Caki2 (cell line): ENCODE measurements at regions not wholly inside any gene's neighbourhood (a gene's known extent, or its start where the extent isn't known, plus 50 kb on each side); places are given as distances from the start of the nearest gene placed in this dataset.

Experiments used
- DNase-seq: peaks from one replicate; pipeline ENCODE4 v3.0.0-alpha.2; 2015; ENCODE audit warnings: low read depth
- in situ Hi-C: cut with HindIII; loops from 2 replicates; pipeline ENCODE4 v1.10.0; 2016; ENCODE audit warnings: low sequenced_read_pairs, low pct_unique_long_range_greater_than_20kb, mixed read lengths

- DNase-seq, result no peak
- in situ Hi-C loops, result no loop called here
Measured at GRCh38 chr18:43665105-43665788, 388.0 kb upstream of the SYT4 start.

GRCh38 chr18:43668866-43669265 is 391.6 kb upstream of the SYT4 start:
- in situ Hi-C loops, result no loop called here
- no peak for DNase-seq

- peak; percentile 48 for DNase-seq
- in situ Hi-C loops, result no loop called here
Measured at GRCh38 chr18:43671431-43671830, 394.1 kb upstream of the SYT4 start.

GRCh38 chr18:43680096-43680495 is 402.8 kb upstream of the SYT4 start:
- no peak for DNase-seq
- in situ Hi-C loops, result no loop called here

- no peak for DNase-seq
- in situ Hi-C loops, result no loop called here
Measured at GRCh38 chr18:43681661-43682060, 404.4 kb upstream of the SYT4 start.

- in situ Hi-C loops, result no loop called here
Measured at GRCh38 chr18:43682196-43682595, 404.9 kb upstream of the SYT4 start.

GRCh38 chr18:43686709-43687108 is 409.4 kb upstream of the SYT4 start:
- DNase-seq, result no peak
- in situ Hi-C loops, result no loop called here

More at GRCh38 chr18:43682196-43682595, 404.9 kb upstream of the SYT4 start:
- DNase-seq, result no peak

- DNase-seq, result no peak
- in situ Hi-C loops, result no loop called here
Measured at GRCh38 chr18:43692099-43692690, 414.9 kb upstream of the SYT4 start.

GRCh38 chr18:43702399-43702798 is 425.1 kb upstream of the SYT4 start:
- in situ Hi-C loops, result no loop called here
- DNase-seq, result no peak

GRCh38 chr18:43703050-43703449 is 425.8 kb upstream of the SYT4 start:
- in situ Hi-C loops, result no loop called here
- no peak for DNase-seq

- no peak for DNase-seq
- in situ Hi-C loops, result no loop called here
Measured at GRCh38 chr18:43705850-43706249, 428.6 kb upstream of the SYT4 start.

- in situ Hi-C loops, result no loop called here
- no peak for DNase-seq
Measured at GRCh38 chr18:43710135-43710534, 432.8 kb upstream of the SYT4 start.

- in situ Hi-C loops, result no loop called here
- DNase-seq, result no peak
Measured at GRCh38 chr18:43714343-43715010, 437.2 kb upstream of the SYT4 start.

GRCh38 chr18:43719267-43719795 is 442.0 kb upstream of the SYT4 start:
- in situ Hi-C loops, result no loop called here
- DNase-seq, result no peak

- DNase-seq, result no peak
- in situ Hi-C loops, result no loop called here
Measured at GRCh38 chr18:43720041-43720440, 442.8 kb upstream of the SYT4 start.

- in situ Hi-C loops, result no loop called here
- DNase-seq, result no peak
Measured at GRCh38 chr18:43735570-43735969, 458.3 kb upstream of the SYT4 start.

- in situ Hi-C loops, result no loop called here
- no peak for DNase-seq
Measured at GRCh38 chr18:43744960-43745745, 467.9 kb upstream of the SYT4 start.

- in situ Hi-C loops, result no loop called here
- no peak for DNase-seq
Measured at GRCh38 chr18:43751203-43751602, 473.9 kb upstream of the SYT4 start.

GRCh38 chr18:43751835-43752234 is 474.5 kb upstream of the SYT4 start:
- in situ Hi-C loops, result no loop called here
- no peak for DNase-seq
